HG03039 (cell line): ENCODE measurements at regions not wholly inside any gene's neighbourhood (a gene's known extent, or its start where the extent isn't known, plus 50 kb on each side); places are given as distances from the start of the nearest gene placed in this dataset.

Source experiments
- ATAC-seq: cut with Tn5 transposase; IDR thresholded peaks from one replicate; pipeline ENCODE4 v1.9.1; 2021; ENCODE audit warnings: mild to moderate bottlenecking, moderate library complexity; ENCODE audit not compliant: unreplicated experiment

DNA sequence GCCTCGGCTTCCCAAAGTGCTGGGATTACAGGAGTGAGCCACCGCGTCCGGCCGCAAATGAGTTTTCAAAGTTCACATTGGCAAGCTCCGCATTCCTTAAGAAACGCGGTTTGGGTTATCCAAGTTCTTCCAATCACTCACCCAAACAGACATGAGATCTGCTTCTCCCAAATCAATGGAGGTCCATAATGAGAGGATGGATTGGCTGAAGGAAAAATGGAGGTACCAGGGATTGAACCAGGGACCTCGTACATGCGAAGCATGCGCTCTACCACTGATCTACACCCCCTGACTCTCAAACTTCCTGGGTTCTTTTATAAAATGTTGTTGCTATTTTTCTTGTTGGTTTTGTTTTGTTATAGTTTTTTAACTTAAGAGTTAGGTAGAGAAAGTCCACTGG, 170.0 kb downstream of the GPX5 start:
- ATAC-seq: no peak

DNA sequence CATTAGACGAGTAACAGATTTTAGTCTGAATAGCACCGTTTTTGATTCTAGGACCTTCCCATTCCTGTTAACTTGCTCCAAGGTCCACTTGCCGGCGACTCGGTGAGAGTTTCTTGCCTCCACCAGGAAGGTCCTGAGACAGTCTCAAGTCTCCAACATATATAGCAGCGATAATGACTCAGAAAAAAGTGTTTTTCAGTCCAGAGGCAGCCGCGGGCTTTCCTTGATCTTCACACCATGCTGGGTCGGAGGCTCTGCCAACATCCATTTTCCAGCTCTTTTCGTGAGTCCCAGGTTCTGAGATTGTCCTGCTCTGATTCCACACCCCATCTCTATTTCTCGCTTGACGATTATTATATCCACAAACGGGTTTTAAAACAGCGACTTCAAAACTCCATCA, 170.5 kb downstream of the GPX5 start:
- no peak for ATAC-seq

GRCh38 chr6:28696682-28697081, 171.0 kb downstream of the GPX5 start:
- no peak for ATAC-seq

- ATAC-seq: no peak
These were observed 182.0 kb downstream of the GPX5 start for GRCh38 chr6:28707387-28708282.

DNA sequence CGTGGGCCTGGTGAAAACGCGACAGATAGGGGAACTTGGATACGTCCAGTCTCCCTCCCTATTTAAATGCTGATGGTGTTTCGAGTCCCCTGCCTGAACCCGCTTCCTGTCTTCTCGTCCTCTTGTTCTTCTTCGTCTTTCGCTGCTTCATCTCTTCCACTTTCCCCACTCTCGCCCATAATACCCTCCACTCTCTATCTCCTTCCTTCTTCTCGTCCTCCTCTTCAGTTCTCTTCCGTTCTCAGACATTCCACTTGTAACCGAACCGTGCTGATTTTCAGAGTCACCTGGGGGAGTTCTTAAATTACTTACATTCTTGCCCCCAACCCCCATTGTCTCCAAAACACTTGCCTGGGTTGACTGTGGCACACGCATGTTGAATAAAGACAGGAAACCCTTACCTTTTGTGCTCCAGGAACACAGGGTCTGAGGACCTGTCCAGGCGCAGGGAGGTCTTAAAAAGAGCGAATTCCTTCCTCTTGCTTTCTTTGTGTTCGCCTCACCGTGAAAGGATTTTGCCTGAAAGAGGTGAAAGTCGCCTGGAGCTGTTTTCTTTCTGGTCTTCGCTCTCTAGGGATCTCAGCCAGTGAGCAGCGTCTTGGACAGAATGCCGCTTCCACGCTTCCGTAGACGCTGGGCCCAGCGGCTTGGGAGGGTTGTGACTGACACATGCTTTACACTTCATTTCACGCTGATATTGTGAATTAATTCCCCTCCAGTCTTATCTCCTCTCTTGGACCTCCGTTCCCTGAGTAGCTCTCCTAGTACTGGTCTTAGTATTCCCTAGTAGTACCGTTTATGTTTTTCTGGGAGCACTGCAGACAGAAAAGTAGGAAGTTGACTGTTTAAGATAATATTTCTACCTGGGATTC, 184.0 kb downstream of the GPX5 start:
- no peak for ATAC-seq

- ATAC-seq: no peak
These were observed 184.9 kb downstream of the GPX5 start for GRCh38 chr6:28710466-28711191.

DNA sequence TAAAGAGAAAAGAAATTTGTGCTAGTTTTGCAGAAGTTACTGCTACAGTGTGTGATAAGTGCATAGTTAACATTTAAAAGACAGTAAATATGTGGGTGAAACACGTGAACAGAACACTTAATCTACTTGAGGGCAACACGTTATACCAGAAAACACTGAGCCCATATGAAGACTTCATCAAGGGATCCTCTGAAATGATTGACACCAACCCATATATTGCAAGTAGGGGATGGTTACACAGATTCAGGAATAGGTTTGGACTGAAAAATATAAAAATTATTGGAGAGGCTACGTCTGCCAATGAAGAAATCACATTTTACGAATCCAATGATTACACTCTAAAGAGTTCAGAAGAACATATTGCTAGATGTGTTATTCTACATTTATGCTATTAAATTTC, 185.6 kb downstream of the GPX5 start:
- ATAC-seq: no peak

DNA sequence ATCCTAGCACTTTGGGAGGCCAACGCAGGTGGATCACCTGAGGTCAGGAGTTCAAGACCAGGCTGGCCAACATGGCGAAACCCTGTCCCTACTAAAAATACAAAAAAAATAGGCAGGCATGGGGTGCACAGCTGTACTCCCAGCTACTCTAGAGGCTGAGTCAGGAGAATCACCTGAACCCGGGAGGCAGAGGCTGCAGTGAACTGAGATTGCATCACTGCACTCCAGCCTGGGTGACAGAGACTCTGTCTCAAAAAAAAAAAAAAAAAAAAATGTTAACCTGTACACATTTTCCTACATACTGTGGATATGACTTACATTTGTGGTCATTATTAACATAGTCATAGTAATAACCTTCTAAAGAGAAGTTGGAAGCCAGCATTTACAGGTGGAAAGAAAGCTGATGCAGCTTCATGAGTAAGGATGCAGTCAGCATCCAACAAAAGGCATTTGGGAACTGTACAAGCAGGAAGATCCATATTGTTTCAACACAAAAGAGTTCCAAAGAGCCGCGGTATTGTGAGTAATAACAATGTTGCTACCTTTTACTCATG, 186.2 kb downstream of the GPX5 start:
- no peak for ATAC-seq

- ATAC-seq: no peak
These were observed 187.3 kb downstream of the GPX5 start for GRCh38 chr6:28712982-28713381.

GRCh38 chr6:28719275-28719940, 193.7 kb downstream of the GPX5 start:
- ATAC-seq: no peak

DNA sequence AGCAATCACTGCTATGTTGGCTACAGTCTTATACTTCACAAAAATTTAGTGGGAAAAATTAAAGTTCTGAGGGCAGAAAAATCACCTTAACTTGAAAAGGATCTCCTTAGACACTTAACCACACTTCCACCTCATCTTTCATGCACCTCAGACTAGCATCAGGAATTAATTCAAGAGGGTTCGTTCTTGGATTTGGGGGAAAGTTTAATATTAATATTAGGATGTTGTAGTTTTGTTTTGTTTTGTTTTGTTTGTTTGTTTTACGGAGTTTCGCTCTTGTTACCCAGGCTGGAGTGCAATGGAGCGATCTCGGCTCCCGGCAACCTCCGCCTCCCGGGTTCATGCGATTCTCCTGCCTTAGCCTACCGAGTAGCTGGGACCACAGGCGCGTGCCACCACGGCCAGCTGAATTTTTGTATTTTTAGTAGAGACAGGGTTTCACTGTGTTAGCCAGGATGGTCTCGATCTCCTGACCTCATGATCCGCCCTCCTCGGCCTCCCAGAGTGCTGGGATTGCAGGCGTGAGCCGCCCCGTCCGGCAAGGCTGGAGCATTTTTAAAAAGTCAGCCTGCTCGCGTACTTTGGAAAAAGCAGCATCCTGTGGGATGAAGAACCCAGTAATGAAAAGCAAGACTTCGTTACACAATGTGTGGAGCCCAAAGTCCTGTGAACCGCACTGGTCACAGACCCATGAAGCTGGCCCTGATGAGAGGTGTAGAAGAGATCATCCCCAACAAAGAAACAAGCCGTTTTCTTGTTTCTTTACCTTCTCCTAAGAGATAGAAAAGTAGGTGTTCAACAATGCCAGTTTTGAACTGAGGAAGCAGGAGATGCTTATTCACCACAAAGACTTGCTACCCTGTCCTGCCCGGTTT, 194.9 kb downstream of the GPX5 start:
- ATAC-seq: no peak

- ATAC-seq: no peak
These were observed 195.7 kb downstream of the GPX5 start for GRCh38 chr6:28721372-28721771.

GRCh38 chr6:28724395-28724794, 198.7 kb downstream of the GPX5 start:
- ATAC-seq: no peak

GRCh38 chr6:28725274-28725809, 198.4 kb downstream of the TRIM27 start:
- ATAC-seq: no peak

- no peak for ATAC-seq
These were observed 197.9 kb downstream of the TRIM27 start for GRCh38 chr6:28725890-28726348.

- ATAC-seq: no peak
These were observed 197.0 kb downstream of the TRIM27 start for GRCh38 chr6:28726569-28727309.

DNA sequence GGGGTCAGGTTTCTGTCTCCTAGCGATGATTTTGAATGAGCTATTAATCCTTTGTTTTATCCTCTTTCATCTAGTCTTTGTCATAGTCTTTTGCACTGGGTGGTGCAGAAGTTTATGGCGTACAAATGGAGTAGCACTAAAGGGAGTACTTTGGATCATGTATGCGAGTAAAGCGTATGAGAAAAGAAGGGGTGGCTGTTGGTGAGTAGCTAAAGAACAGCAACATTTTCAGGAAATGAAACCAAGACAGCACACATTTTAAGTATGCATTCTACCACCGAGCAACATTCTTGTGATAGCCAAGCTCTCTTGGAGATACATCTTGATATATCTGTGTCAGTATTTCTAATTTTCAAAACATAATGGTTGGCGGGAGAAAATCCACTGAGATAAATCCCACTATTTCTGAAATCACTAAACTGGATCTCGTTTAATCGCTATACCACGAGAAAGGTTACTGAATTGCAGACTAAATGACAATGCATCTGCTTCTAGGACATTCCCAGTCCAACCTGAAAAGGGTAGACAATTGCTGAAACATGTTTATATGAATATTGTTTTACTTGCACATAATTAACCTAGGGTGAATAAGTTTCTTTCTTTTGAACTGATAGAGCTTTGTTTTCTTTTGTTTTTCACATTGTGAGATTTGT, 196.1 kb downstream of the TRIM27 start:
- no peak for ATAC-seq
